ENCODE measurements at regions not wholly inside any gene's neighbourhood (a gene's known extent, or its start where the extent isn't known, plus 50 kb on each side); places are given as distances from the start of the nearest gene placed in this dataset.

DNA sequence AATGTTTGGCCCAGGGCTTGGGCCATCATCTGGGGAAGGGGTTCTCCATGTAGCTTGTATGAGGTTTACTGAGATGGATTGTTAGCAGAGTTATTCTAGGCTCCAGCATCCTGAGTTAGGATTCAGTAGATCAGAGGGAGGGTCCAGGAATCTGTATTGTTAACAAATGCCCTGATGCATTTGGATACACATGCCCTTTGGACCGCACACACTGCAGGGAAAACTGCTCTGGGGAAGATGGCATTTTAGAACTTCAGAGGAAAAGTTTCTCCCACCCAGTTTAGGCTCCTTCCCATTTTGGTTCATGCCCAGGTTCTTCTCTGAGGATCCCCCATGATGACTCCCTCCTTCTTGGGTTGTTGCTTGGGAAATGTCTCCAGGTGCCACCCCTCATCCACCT is 193.3 kb downstream of the KTN1 start:
- no peaks in the 10 kb centered on the region for H3K4me1 ChIP-seq (ENCODE audit: control insufficient read depth, extremely low read depth, insufficient read depth, low read length)
- no peaks in the 10 kb centered on the region for H3K9me3 ChIP-seq (replicated peaks; ENCODE audit: control insufficient read depth, insufficient read depth, low read length)
- CTCF ChIA-PET, result interaction anchor here (1.4 kb wide), 1 partner anchor 20 kb away, joined by 4 read pairs; no protein-coding TSS in a partner anchor
- no peak overlapping the region for H3K9ac ChIP-seq (replicated peaks; ENCODE audit: extremely low read depth, insufficient read depth, low read length)
- no peak overlapping the region for H2AFZ ChIP-seq (ENCODE audit: low read depth, low read length)
- H3K4me3 ChIP-seq (replicated peaks in 1 of 3; ENCODE audit: insufficient read depth in 1 of 3, low read depth in 1 of 3, low read length in 3 of 3), result no peak overlapping the region
- H3K27ac ChIP-seq (ENCODE audit: insufficient read depth, low read depth, low read length), result no peak overlapping the region
- H3K36me3 ChIP-seq (ENCODE audit: control insufficient read depth in 2 of 2, extremely low read depth in 1 of 2, insufficient read depth in 2 of 2, low read length in 2 of 2), result no peaks in the 10 kb centered on the region
- FAIRE-seq (no peak), DNase-seq (ENCODE audit: low read depth, low spot score) (no peak)
- H3K4me2 ChIP-seq (ENCODE audit: insufficient read depth, low read length), result no peak overlapping the region
- dilution Hi-C loops (cut with MboI; ENCODE audit: extremely low pct_ligation_motif_present, low sequenced_read_pairs), result no loop called here
- H3K27me3 ChIP-seq (ENCODE audit: control insufficient read depth in 2 of 2, insufficient read depth in 2 of 2, low read length in 2 of 2), result no peaks in the 10 kb centered on the region
- no peaks in the 10 kb centered on the region for H3K9me1 ChIP-seq (replicated peaks; ENCODE audit: control insufficient read depth, extremely low read depth, insufficient read depth, low read length)
- TF ChIP-seq MAX (IDR thresholded peaks at IDR 0.05; ENCODE audit: insufficient read depth, insufficient read length) (no peak), POLR2AphosphoS5 (IDR thresholded peaks at IDR 0.05; ENCODE audit: insufficient read depth, low read depth, low read length) (no peak), GATA2 (IDR thresholded peaks at IDR 0.05; ENCODE audit: insufficient read depth, insufficient read length, low read depth, low read length) (no peak), MYC (IDR thresholded peaks at IDR 0.05; ENCODE audit: low read depth, low read length) (no peak), POLR2A (IDR thresholded peaks at IDR 0.05; ENCODE audit: low read depth, low read length) (no peak), EZH2 (IDR thresholded peaks at IDR 0.05; ENCODE audit: borderline replicate concordance, low read depth, low read length, severe bottlenecking) (no peak), CTCF (IDR thresholded peaks at IDR 0.05; ENCODE audit: extremely low read depth in 1 of 2, insufficient read depth in 1 of 2, low read depth in 1 of 2, low read length in 2 of 2) (no peak), FOS (IDR thresholded peaks at IDR 0.05; ENCODE audit: borderline replicate concordance, insufficient read depth, low read length) (no peak), JUN (IDR thresholded peaks at IDR 0.05; ENCODE audit: borderline replicate concordance, insufficient read depth, insufficient read length, low read depth) (no peak)
- intact Hi-C loops (cut with micrococcal nuclease), result no loop called here
- no peaks in the 10 kb centered on the region for H3K79me2 ChIP-seq (ENCODE audit: control insufficient read depth, insufficient read depth, low read length)
- POLR2A ChIA-PET, result no interaction called here
- no TSS peak for BruUV-seq (replicated peaks)
- H4K20me1 ChIP-seq (replicated peaks; ENCODE audit: control insufficient read depth, extremely low read depth, insufficient read depth, low read length), result no peaks in the 10 kb centered on the region
